HG02981 (cell line): ENCODE measurements at regions not wholly inside any gene's neighbourhood (a gene's known extent, or its start where the extent isn't known, plus 50 kb on each side); places are given as distances from the start of the nearest gene placed in this dataset.

Source experiments
- ATAC-seq: cut with Tn5 transposase; IDR thresholded peaks from one replicate; pipeline ENCODE4 v1.9.1; 2021; ENCODE audit warnings: mild to moderate bottlenecking, moderate library complexity; ENCODE audit not compliant: unreplicated experiment

- no peak for ATAC-seq
Measured at GRCh38 chr17:77266891-77267341, 126.1 kb downstream of the SEC14L1 start.

GRCh38 chr17:77269696-77270681, 129.2 kb downstream of the SEC14L1 start:
- no peak for ATAC-seq

GRCh38 chr17:77271411-77271810, 130.6 kb downstream of the SEC14L1 start:
- ATAC-seq: no peak

GRCh38 chr17:77273397-77274085, 132.8 kb downstream of the SEC14L1 start:
- no peak for ATAC-seq

- no peak for ATAC-seq
Measured at GRCh38 chr17:77274096-77274845, 133.5 kb downstream of the SEC14L1 start.

- ATAC-seq: no peak
Measured at GRCh38 chr17:77279448-77280303, 138.9 kb downstream of the SEC14L1 start.

- no peak for ATAC-seq
Measured at GRCh38 chr17:77280304-77281121, 139.7 kb downstream of the SEC14L1 start.

- ATAC-seq: peak; percentile 70
Measured at GRCh38 chr17:77281122-77281903, 140.5 kb downstream of the SEC14L1 start.

GRCh38 chr17:77281904-77282367, 141.2 kb downstream of the SEC14L1 start:
- no peak for ATAC-seq

GRCh38 chr17:77282524-77283515, 142.1 kb downstream of the SEC14L1 start:
- ATAC-seq: no peak

- no peak for ATAC-seq
Measured at GRCh38 chr17:77284023-77284617, 143.4 kb downstream of the SEC14L1 start.

- ATAC-seq: no peak
Measured at GRCh38 chr17:77285594-77286390, 145.0 kb downstream of the SEC14L1 start.

GRCh38 chr17:77286391-77286640, 145.5 kb downstream of the SEC14L1 start:
- ATAC-seq: no peak

GRCh38 chr17:77286641-77287431, 146.1 kb downstream of the SEC14L1 start:
- no peak for ATAC-seq

GRCh38 chr17:77287432-77288068, 146.8 kb downstream of the SEC14L1 start:
- ATAC-seq: no peak
